LNCaP clone FGC (cell line): ENCODE measurements at regions not wholly inside any gene's neighbourhood (a gene's known extent, or its start where the extent isn't known, plus 50 kb on each side); places are given as distances from the start of the nearest gene placed in this dataset.

Experiments
- DNase-seq: peaks from one replicate; pipeline ENCODE4 v3.0.0-alpha.2; 2011; ENCODE audit warnings: low read depth
- H3K4me3 ChIP-seq: 2 replicates; pipeline ENCODE4 v1.5.1; 2011; ENCODE audit warnings: mild to moderate bottlenecking, low read depth, low read length, control low read depth
- CTCF ChIP-seq: IDR thresholded peaks from 2 replicates; pipeline ENCODE4 v1.5.1; 2012; ENCODE audit warnings: mild to moderate bottlenecking; ENCODE audit not compliant: control insufficient read depth, insufficient read depth; ENCODE audit errors: extremely low read depth

- TF ChIP-seq CTCF: no peak
- no peak for DNase-seq
- no peak overlapping the region for H3K4me3 ChIP-seq
Observed at GRCh38 chr18:40380686-40381439, 1574.2 kb upstream of the PIK3C3 start.

DNA sequence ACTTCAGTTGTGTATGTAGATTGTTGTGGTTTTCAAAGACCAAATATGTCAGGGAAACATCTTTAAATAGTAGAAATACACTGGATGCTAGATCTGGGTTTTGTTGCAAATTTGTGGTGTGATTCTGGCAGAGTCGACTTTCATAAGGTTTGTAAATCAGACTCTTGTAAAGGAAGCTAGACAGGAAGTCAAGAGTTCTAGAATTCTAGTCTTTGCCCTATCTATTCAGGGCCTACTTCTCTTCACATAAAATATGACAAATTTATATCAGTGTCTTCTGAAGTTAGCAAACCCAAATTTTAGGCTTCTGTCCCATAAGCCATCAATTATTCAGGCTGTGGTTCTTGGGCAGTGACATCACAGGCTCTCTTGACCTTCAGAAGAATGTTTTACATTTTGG is 1579.2 kb upstream of the PIK3C3 start:
- no peak for DNase-seq
- no peak for TF ChIP-seq CTCF

GRCh38 chr18:40371673-40372072 is 1583.4 kb upstream of the PIK3C3 start:
- TF ChIP-seq CTCF: no peak
- no peak for DNase-seq
- H3K4me3 ChIP-seq: no peak overlapping the region

More for the DNA sequence above, 1579.2 kb upstream of the PIK3C3 start:
- no peak overlapping the region for H3K4me3 ChIP-seq

DNA sequence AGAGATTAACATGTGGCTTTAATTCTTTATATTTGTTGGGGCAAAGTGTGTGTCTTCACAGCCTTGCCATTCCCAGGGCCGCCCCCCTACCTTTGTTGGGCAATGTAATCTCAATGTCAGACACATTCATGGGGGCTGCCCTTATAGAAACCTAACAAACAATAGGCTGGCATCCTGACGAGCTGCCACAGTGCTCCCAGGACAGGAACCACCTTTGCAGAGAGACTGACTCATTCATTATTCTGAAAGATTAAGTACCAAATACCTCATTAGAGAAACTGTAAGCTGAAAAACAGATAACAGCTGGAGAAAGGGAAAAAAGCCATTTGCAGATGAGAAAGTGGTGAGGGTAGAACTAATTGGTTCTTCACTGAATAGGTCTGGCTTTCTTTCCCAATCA is 1587.5 kb upstream of the PIK3C3 start:
- H3K4me3 ChIP-seq: no peak overlapping the region
- no peak for DNase-seq
- no peak for TF ChIP-seq CTCF

GRCh38 chr18:40366521-40366920 is 1588.5 kb upstream of the PIK3C3 start:
- no peak overlapping the region for H3K4me3 ChIP-seq
- DNase-seq: no peak
- TF ChIP-seq CTCF: no peak

GRCh38 chr18:40365526-40365925 is 1589.5 kb upstream of the PIK3C3 start:
- no peak overlapping the region for H3K4me3 ChIP-seq
- TF ChIP-seq CTCF: no peak
- no peak for DNase-seq

DNA sequence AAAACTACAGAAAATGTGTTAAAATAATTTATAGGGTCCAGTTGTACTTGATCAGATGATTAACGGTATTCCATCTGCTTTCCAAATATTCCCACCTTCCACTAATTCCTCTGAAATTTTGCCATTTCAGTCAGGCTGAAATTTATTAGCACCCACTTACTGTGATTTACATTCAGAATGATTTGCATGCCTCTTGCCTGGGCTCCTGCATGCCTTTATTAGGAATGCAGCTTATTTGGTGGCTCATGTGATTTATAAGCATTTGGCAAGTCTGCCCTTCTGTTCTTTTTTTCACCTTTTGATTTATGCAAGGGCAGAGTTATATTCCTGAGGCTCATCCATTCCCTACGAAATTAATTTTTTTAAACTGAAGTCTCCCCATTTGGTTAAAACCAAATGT is 1594.5 kb upstream of the PIK3C3 start:
- DNase-seq: no peak
- H3K4me3 ChIP-seq: no peak overlapping the region
- no peak for TF ChIP-seq CTCF
